ENCODE measurements at regions not wholly inside any gene's neighbourhood (a gene's known extent, or its start where the extent isn't known, plus 50 kb on each side); places are given as distances from the start of the nearest gene placed in this dataset.

GRCh38 chr1:239706245-239706892, 320.0 kb downstream of the CHRM3 start:
- intact Hi-C loops (cut with DNase I; ENCODE audit: low total_unique reads): no loop called here
- Histone ChIP-seq H3K36me3 (no peaks in the 10 kb centered on the region), H3K27me3 (no peaks in the 10 kb centered on the region), H3K4me3 (no peak overlapping the region), H3K9me3 (no peaks in the 10 kb centered on the region), H3K4me1 (peaks cover 0 to 5% (median 0%) of the 10 kb centered on the region in 4 donors), H3K27ac (no peak overlapping the region)
- no peak for TF ChIP-seq POLR2A (IDR thresholded peaks at IDR 0.05)
- TF ChIP-seq EP300 (IDR thresholded peaks at IDR 0.05): no peak
- TF ChIP-seq POLR2AphosphoS5 (IDR thresholded peaks at IDR 0.05): no peak
- TF ChIP-seq, protein P1, sequence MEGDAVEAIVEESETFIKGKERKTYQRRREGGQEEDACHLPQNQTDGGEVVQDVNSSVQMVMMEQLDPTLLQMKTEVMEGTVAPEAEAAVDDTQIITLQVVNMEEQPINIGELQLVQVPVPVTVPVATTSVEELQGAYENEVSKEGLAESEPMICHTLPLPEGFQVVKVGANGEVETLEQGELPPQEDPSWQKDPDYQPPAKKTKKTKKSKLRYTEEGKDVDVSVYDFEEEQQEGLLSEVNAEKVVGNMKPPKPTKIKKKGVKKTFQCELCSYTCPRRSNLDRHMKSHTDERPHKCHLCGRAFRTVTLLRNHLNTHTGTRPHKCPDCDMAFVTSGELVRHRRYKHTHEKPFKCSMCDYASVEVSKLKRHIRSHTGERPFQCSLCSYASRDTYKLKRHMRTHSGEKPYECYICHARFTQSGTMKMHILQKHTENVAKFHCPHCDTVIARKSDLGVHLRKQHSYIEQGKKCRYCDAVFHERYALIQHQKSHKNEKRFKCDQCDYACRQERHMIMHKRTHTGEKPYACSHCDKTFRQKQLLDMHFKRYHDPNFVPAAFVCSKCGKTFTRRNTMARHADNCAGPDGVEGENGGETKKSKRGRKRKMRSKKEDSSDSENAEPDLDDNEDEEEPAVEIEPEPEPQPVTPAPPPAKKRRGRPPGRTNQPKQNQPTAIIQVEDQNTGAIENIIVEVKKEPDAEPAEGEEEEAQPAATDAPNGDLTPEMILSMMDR (IDR thresholded peaks at IDR 0.05): no peak
- WGBS, 5 donors: 74 to 94% (median 76%) methylated on average over 5 of the region's 5 CpGs
- no peak for DNase-seq

GRCh38 chr1:239707615-239708014, 321.2 kb downstream of the CHRM3 start:
- TF ChIP-seq POLR2AphosphoS5 (IDR thresholded peaks at IDR 0.05): no peak
- TF ChIP-seq, protein P1 (IDR thresholded peaks at IDR 0.05): no peak
- TF ChIP-seq EP300 (IDR thresholded peaks at IDR 0.05): no peak
- no peak for TF ChIP-seq POLR2A (IDR thresholded peaks at IDR 0.05)
- Histone ChIP-seq H3K27me3 (no peaks in the 10 kb centered on the region), H3K9me3 (no peaks in the 10 kb centered on the region), H3K27ac (no peak overlapping the region), H3K4me3 (no peak overlapping the region), H3K4me1 (peaks cover 0 to 8% (median 0%) of the 10 kb centered on the region in 4 donors), H3K36me3 (no peaks in the 10 kb centered on the region)
- intact Hi-C loops (cut with DNase I; ENCODE audit: low total_unique reads): no loop called here
- no peak for DNase-seq

DNA sequence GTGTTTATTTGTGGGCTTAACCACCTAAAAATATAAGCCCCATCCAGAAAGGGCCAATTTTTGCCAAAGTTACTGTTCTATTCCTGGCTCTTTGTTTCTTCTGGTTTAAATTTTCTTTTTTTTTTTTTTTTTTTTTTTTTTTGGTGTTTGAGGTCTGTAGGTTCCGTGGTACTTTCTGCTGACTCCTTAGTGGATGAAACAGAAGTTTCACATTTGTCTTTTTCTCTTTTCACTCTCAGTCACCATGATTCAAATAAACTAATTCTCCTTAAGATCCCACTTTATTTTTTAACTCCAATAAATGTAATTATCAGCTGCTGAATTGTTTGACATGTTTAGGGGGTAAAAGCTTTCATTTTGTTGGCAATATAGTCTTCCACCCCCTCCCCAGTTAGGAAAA, 322.3 kb downstream of the CHRM3 start:
- Histone ChIP-seq H3K4me3 (no peak overlapping the region), H3K36me3 (no peaks in the 10 kb centered on the region), H3K27ac (no peak overlapping the region), H3K27me3 (no peaks in the 10 kb centered on the region), H3K4me1 (peaks cover 0 to 13% (median 0%) of the 10 kb centered on the region in 4 donors), H3K9me3 (no peaks in the 10 kb centered on the region)
- intact Hi-C loops (cut with DNase I; ENCODE audit: low total_unique reads): no loop called here
- WGBS, 5 donors: 83 to 94% (median 86%) methylated on average over 1 of the region's 1 CpG
- DNase-seq: no peak
- TF ChIP-seq POLR2AphosphoS5 (IDR thresholded peaks at IDR 0.05): no peak
- TF ChIP-seq, protein P1 (IDR thresholded peaks at IDR 0.05): no peak
- no peak for TF ChIP-seq EP300 (IDR thresholded peaks at IDR 0.05)
- no peak for TF ChIP-seq POLR2A (IDR thresholded peaks at IDR 0.05)

- H3K36me3 ChIP-seq: no peaks in the 10 kb centered on the region
- intact Hi-C loops (cut with DNase I; ENCODE audit: low total_unique reads): no loop called here
- no peak overlapping the region for H3K4me3 ChIP-seq
- H3K27ac ChIP-seq: no peak overlapping the region
- H3K9me3 ChIP-seq: no peaks in the 10 kb centered on the region
- no peak for DNase-seq
- H3K27me3 ChIP-seq: no peaks in the 10 kb centered on the region
- peaks cover 0 to 34% (median 8%) of the 10 kb centered on the region in 4 donors for H3K4me1 ChIP-seq
- TF ChIP-seq EP300 (IDR thresholded peaks at IDR 0.05) (no peak), POLR2AphosphoS5 (IDR thresholded peaks at IDR 0.05) (no peak), POLR2A (IDR thresholded peaks at IDR 0.05) (no peak)
- TF ChIP-seq, protein P1 (IDR thresholded peaks at IDR 0.05): no peak
- 93 to 97% (median 96%) methylated on average over 1 of the region's 1 CpG for WGBS, 5 donors
Measured at GRCh38 chr1:239711768-239712167, 325.4 kb downstream of the CHRM3 start.

Data from stomach (tissue), 8 donors.